ENCODE measurements at regions not wholly inside any gene's neighbourhood (a gene's known extent, or its start where the extent isn't known, plus 50 kb on each side); places are given as distances from the start of the nearest gene placed in this dataset.

- TF ChIP-seq CTCF (IDR thresholded peaks at IDR 0.05) = no peak
- TF ChIP-seq POLR2A (IDR thresholded peaks at IDR 0.05) = no peak
- no peak for TF ChIP-seq POLR2AphosphoS5 (IDR thresholded peaks at IDR 0.05)
These were observed 170.8 kb upstream of the C11orf87 start for GRCh38 chr11:109251230-109251629.

All from transverse colon (tissue), 4 donors.